ENCODE measurements at regions not wholly inside any gene's neighbourhood (a gene's known extent, or its start where the extent isn't known, plus 50 kb on each side); places are given as distances from the start of the nearest gene placed in this dataset.

- TF ChIP-seq POLR2A (IDR thresholded peaks at IDR 0.05) (no peak), CTCF (IDR thresholded peaks at IDR 0.05) (no peak)
These were observed 52.6 kb upstream of the USP3 start for GRCh38 chr15:63451671-63452315.

Measured in sigmoid colon (tissue), 3 donors.